CD4-positive, alpha-beta memory T cell (primary cell): ENCODE measurements at regions not wholly inside any gene's neighbourhood (a gene's known extent, or its start where the extent isn't known, plus 50 kb on each side); places are given as distances from the start of the nearest gene placed in this dataset.

Source experiments
- CTCF ChIA-PET: fragments of 350-600 bp; sonication (Branson Sonifier 250); formaldehyde crosslinking; loops from one replicate; lab custom pipeline; 2021; ENCODE audit warnings: inconsistent platforms; ENCODE audit not compliant: partially characterized antibody; lab: Charles Lee
- POLR2A ChIA-PET: fragments of 350-600 bp; sonication (Branson Sonifier 250); formaldehyde crosslinking; loops from one replicate; lab custom pipeline; 2021; ENCODE audit not compliant: partially characterized antibody; lab: Charles Lee
- DNase-seq, 5 donors: peaks; one replicate each; pipeline versions ENCODE4 v3.0.0 to v3.0.0-alpha.2; 2020 to 2022; ENCODE audit warnings: mixed read lengths in 1 of 5
- H3K27ac ChIP-seq: one replicate; pipeline ENCODE4 v1.7.0; 2013; ENCODE audit warnings: low read depth, low read length
- H3K27me3 ChIP-seq: 2 replicates; pipeline ENCODE4 v1.7.0; 2013; ENCODE audit warnings: mild to moderate bottlenecking, low read length, moderate library complexity; ENCODE audit not compliant: insufficient read depth
- H3K36me3 ChIP-seq: 2 replicates; pipeline ENCODE4 v1.7.0; 2013; ENCODE audit warnings: mild to moderate bottlenecking, low read length, moderate library complexity; ENCODE audit not compliant: insufficient read depth
- H3K4me1 ChIP-seq: 2 replicates; pipeline ENCODE4 v1.7.0; 2013; ENCODE audit warnings: mild to moderate bottlenecking, low read length, moderate library complexity; ENCODE audit not compliant: insufficient read depth
- H3K4me3 ChIP-seq, 2 donors: one replicate each; pipeline ENCODE4 v1.7.0; 2013; ENCODE audit warnings: low read length in 2 of 2, mild to moderate bottlenecking in 1 of 2
- H3K9me3 ChIP-seq, 2 donors: one replicate each; pipeline ENCODE4 v1.7.0; 2013; ENCODE audit warnings: low read length in 2 of 2, control low read depth in 1 of 2; ENCODE audit not compliant: control insufficient read depth in 1 of 2
- H3K27ac Mint-ChIP-seq, 7 donors: one replicate each; pipeline ENCODE4 v1.8.0; 2020 to 2021; ENCODE audit warnings: mixed read lengths in 7 of 7, mild to moderate bottlenecking in 6 of 7, inconsistent platforms in 3 of 7, moderate library complexity in 3 of 7
- H3K27me3 Mint-ChIP-seq, 2 donors: one replicate each; pipeline ENCODE4 v1.8.0; 2020 to 2021; ENCODE audit warnings: mixed read lengths in 2 of 2
- H3K36me3 Mint-ChIP-seq, 2 donors: one replicate each; pipeline ENCODE4 v1.8.0; 2020 to 2021; ENCODE audit warnings: mixed read lengths in 2 of 2, inconsistent platforms in 1 of 2, mild to moderate bottlenecking in 1 of 2
- H3K4me1 Mint-ChIP-seq, 4 donors: one replicate each; pipeline ENCODE4 v1.8.0; 2020 to 2021; ENCODE audit warnings: mixed read lengths in 4 of 4, mild to moderate bottlenecking in 1 of 4
- H3K4me3 Mint-ChIP-seq, 8 donors: one replicate each; pipeline ENCODE4 v1.8.0; 2020 to 2021; ENCODE audit warnings: mixed read lengths in 8 of 8, mild to moderate bottlenecking in 7 of 8, moderate library complexity in 6 of 8, inconsistent platforms in 3 of 8
- H3K9me3 Mint-ChIP-seq, 8 donors: one replicate each; pipeline ENCODE4 v1.8.0; 2020 to 2021; ENCODE audit warnings: mixed read lengths in 8 of 8, mild to moderate bottlenecking in 5 of 8, inconsistent platforms in 3 of 8, moderate library complexity in 1 of 8
- intact Hi-C: fragments of 100-400 bp; cut with micrococcal nuclease; formaldehyde crosslinking; loops from one replicate; pipeline ENCODE4 v1.15.1; 2023

GRCh38 chr1:55707196-55707595, 492.0 kb upstream of the USP24 start:
- peaks cover 2 to 3% of the 10 kb centered on the region in 2 donors for H3K27me3 Mint-ChIP-seq
- POLR2A ChIA-PET: no interaction called here
- no peak overlapping the region for H3K27ac Mint-ChIP-seq
- CTCF ChIA-PET: no interaction called here
- Histone ChIP-seq H3K27me3 (no peaks in the 10 kb centered on the region), H3K9me3 (no peaks in the 10 kb centered on the region), H3K27ac (no peak overlapping the region), H3K36me3 (no peaks in the 10 kb centered on the region), H3K4me3 (no peak overlapping the region), H3K4me1 (no peaks in the 10 kb centered on the region)
- DNase-seq: no peak
- no peak overlapping the region for H3K4me3 Mint-ChIP-seq
- intact Hi-C loops: no loop called here
- no peaks in the 10 kb centered on the region for H3K36me3 Mint-ChIP-seq
- no peaks in the 10 kb centered on the region for H3K4me1 Mint-ChIP-seq
- peaks cover 0 to 2% (median 0%) of the 10 kb centered on the region in 8 donors for H3K9me3 Mint-ChIP-seq

- ChIA-PET POLR2A (no interaction called here), CTCF (no interaction called here)
- Histone ChIP-seq H3K4me1 (no peaks in the 10 kb centered on the region), H3K9me3 (no peaks in the 10 kb centered on the region), H3K4me3 (no peak overlapping the region), H3K27ac (no peak overlapping the region), H3K36me3 (no peaks in the 10 kb centered on the region), H3K27me3 (no peaks in the 10 kb centered on the region)
- intact Hi-C loops: no loop called here
- H3K4me1 Mint-ChIP-seq: no peaks in the 10 kb centered on the region
- DNase-seq: no peak
- H3K4me3 Mint-ChIP-seq: no peak overlapping the region
- no peaks in the 10 kb centered on the region for H3K36me3 Mint-ChIP-seq
- peaks cover 0 to 2% (median 0%) of the 10 kb centered on the region in 8 donors for H3K9me3 Mint-ChIP-seq
- H3K27ac Mint-ChIP-seq: no peak overlapping the region
- H3K27me3 Mint-ChIP-seq: peaks cover 2 to 4% of the 10 kb centered on the region in 2 donors
Observed at GRCh38 chr1:55706397-55706796, 491.2 kb upstream of the USP24 start.

- ChIA-PET CTCF (interaction anchor here (0.7 kb wide), 1 partner anchor 8 kb away, joined by 3 read pairs; no protein-coding TSS in a partner anchor), POLR2A (no interaction called here)
- Histone ChIP-seq H3K9me3 (no peaks in the 10 kb centered on the region), H3K27me3 (no peaks in the 10 kb centered on the region), H3K4me1 (no peaks in the 10 kb centered on the region), H3K4me3 (no peak overlapping the region), H3K27ac (no peak overlapping the region), H3K36me3 (no peaks in the 10 kb centered on the region)
- Mint-ChIP-seq H3K27ac (no peak overlapping the region), H3K9me3 (peaks cover 0 to 2% (median 0%) of the 10 kb centered on the region in 8 donors), H3K27me3 (peaks cover 2 to 6% of the 10 kb centered on the region in 2 donors), H3K36me3 (no peaks in the 10 kb centered on the region), H3K4me1 (no peaks in the 10 kb centered on the region), H3K4me3 (no peak overlapping the region)
- no peak for DNase-seq
- intact Hi-C loops: no loop called here
Observed at GRCh38 chr1:55703726-55704363, 488.7 kb upstream of the USP24 start.

- Histone ChIP-seq H3K27me3 (no peaks in the 10 kb centered on the region), H3K9me3 (no peaks in the 10 kb centered on the region), H3K4me1 (no peaks in the 10 kb centered on the region), H3K4me3 (no peak overlapping the region), H3K36me3 (no peaks in the 10 kb centered on the region), H3K27ac (no peak overlapping the region)
- Mint-ChIP-seq H3K27ac (no peak overlapping the region), H3K4me3 (no peak overlapping the region), H3K27me3 (peaks cover 2 to 6% of the 10 kb centered on the region in 2 donors), H3K4me1 (no peaks in the 10 kb centered on the region), H3K36me3 (no peaks in the 10 kb centered on the region), H3K9me3 (peaks cover 0 to 2% (median 0%) of the 10 kb centered on the region in 8 donors)
- DNase-seq: no peak
- ChIA-PET CTCF (no interaction called here), POLR2A (no interaction called here)
- intact Hi-C loops: no loop called here
Observed at GRCh38 chr1:55702064-55702463, 486.9 kb upstream of the USP24 start.

GRCh38 chr1:55700359-55701130, 485.4 kb upstream of the USP24 start:
- Mint-ChIP-seq H3K4me1 (no peaks in the 10 kb centered on the region), H3K27me3 (peaks cover 2 to 4% of the 10 kb centered on the region in 2 donors), H3K36me3 (no peaks in the 10 kb centered on the region), H3K27ac (peak overlapping the region in 1 of 7 donors; percentile 59), H3K9me3 (peaks cover 0 to 2% (median 0%) of the 10 kb centered on the region in 8 donors), H3K4me3 (no peak overlapping the region)
- Histone ChIP-seq H3K9me3 (no peaks in the 10 kb centered on the region), H3K4me1 (no peaks in the 10 kb centered on the region), H3K36me3 (no peaks in the 10 kb centered on the region), H3K27ac (no peak overlapping the region), H3K27me3 (no peaks in the 10 kb centered on the region), H3K4me3 (no peak overlapping the region)
- intact Hi-C loops: no loop called here
- CTCF ChIA-PET: no interaction called here
- DNase-seq: no peak
- POLR2A ChIA-PET: no interaction called here

GRCh38 chr1:55699228-55699627, 484.1 kb upstream of the USP24 start:
- Histone ChIP-seq H3K27ac (no peak overlapping the region), H3K4me1 (no peaks in the 10 kb centered on the region), H3K4me3 (no peak overlapping the region), H3K9me3 (no peaks in the 10 kb centered on the region), H3K27me3 (no peaks in the 10 kb centered on the region), H3K36me3 (no peaks in the 10 kb centered on the region)
- Mint-ChIP-seq H3K4me3 (no peak overlapping the region), H3K4me1 (no peaks in the 10 kb centered on the region), H3K27ac (no peak overlapping the region), H3K36me3 (no peaks in the 10 kb centered on the region), H3K9me3 (peaks cover 0 to 2% (median 0%) of the 10 kb centered on the region in 8 donors), H3K27me3 (peaks cover 2 to 4% of the 10 kb centered on the region in 2 donors)
- ChIA-PET POLR2A (no interaction called here), CTCF (no interaction called here)
- DNase-seq: no peak
- intact Hi-C loops: no loop called here

- Mint-ChIP-seq H3K4me3 (no peak overlapping the region), H3K36me3 (no peaks in the 10 kb centered on the region)
- CTCF ChIA-PET: no interaction called here
Observed at GRCh38 chr1:55697997-55698535, 482.9 kb upstream of the USP24 start.

More at GRCh38 chr1:55697997-55698535, 482.9 kb upstream of the USP24 start:
- POLR2A ChIA-PET: no interaction called here
- H3K9me3 ChIP-seq: no peaks in the 10 kb centered on the region
- intact Hi-C loops: no loop called here
- H3K9me3 Mint-ChIP-seq: peaks cover 0 to 2% (median 0%) of the 10 kb centered on the region in 8 donors
- H3K27ac Mint-ChIP-seq: no peak overlapping the region
- no peak overlapping the region for H3K4me3 ChIP-seq
- H3K27me3 ChIP-seq: no peaks in the 10 kb centered on the region
- H3K4me1 Mint-ChIP-seq: no peaks in the 10 kb centered on the region
- H3K27me3 Mint-ChIP-seq: peaks cover 2 to 4% of the 10 kb centered on the region in 2 donors
- H3K36me3 ChIP-seq: no peaks in the 10 kb centered on the region
- no peak for DNase-seq
- H3K4me1 ChIP-seq: no peaks in the 10 kb centered on the region
- H3K27ac ChIP-seq: no peak overlapping the region
